HG03565 (cell line): ENCODE measurements at regions not wholly inside any gene's neighbourhood (a gene's known extent, or its start where the extent isn't known, plus 50 kb on each side); places are given as distances from the start of the nearest gene placed in this dataset.

Experiments used
- ATAC-seq: cut with Tn5 transposase; IDR thresholded peaks from one replicate; pipeline ENCODE4 v1.9.1; 2021; ENCODE audit warnings: mild to moderate bottlenecking, moderate library complexity; ENCODE audit not compliant: unreplicated experiment

DNA sequence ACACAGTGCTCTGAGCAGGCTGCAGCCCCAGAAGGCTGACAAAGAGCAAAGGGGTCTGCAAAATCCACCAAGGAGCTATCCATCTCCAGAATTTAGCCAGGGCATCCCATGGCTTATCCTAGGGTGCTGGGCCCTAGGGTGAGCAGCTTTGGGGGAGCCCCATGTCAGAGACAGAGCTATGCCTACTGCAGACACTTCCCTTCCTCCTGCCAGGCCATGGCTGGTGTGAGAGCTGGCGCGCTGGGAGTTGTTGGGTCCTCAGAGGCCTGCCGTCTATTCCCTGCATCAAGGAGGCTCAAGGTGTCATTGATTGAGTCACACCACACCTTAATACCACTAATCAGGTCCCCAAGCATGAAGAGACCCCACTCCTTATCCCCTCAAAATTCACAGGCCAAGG, 85.3 kb upstream of the TP53I11 start:
- ATAC-seq = no peak

DNA sequence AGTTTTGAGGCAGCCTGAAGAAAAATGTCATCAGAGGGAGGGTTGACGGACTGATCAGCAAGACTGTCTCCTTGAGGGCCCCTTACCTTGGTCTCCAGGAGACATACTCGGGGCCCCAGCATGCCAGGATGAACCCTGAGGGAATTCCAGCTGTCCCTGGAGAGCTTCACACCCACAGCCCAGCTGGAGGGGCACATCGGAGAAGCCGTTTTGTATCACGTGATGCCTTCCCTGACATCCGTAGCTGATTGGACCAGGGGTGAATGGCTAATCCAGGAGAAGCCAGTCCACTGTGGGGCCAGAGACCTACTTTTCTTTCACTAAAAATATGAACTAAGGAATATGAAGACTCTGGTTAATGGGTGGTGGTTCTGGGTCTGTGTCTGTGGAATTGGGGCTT, 86.0 kb upstream of the TP53I11 start:
- ATAC-seq = no peak

DNA sequence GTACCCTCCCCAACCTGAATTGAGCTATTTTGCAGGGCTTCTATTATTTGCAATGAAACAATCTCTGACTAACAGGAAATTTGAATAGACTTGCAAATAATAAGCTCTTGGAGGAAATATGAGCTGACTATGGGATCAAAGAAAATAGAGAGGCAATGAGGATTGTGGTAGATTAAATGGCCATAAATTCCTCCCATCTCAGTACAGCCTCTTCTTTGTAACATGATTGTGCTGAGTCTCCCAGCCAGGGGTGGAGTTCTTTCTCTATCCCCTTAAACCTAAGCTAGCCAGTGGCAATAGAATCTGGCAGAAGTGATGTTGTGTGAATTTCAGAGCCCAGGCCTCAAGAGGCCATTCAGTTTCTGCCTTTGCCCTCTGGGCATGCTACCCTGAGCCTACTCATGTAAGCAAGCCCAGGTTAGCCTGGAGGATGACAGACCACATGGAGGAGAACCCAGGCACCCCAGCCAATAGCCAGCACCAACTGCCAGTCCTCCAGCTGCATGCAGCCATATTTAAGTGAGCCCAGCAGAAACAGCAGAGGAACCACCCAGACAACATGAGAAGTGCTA, 86.8 kb upstream of the TP53I11 start:
- no peak for ATAC-seq

DNA sequence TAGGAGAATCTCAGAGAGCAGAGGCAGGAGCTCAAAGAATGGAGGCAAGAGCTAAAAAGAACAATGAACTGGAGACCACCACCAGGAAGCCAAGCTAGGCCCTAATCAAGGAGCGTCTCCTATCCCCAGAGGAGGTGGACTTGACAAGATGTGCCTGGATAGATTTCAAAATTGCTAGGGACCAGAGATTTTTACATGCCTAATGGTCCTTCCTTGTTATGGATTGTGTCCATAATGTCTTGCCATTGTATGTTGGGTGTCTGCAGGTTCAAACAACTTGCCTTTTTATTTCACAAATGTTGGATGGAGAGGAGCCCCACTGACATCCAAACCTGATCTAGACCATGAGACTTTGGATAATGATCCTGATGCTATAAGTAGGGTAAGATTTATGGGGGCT, 88.2 kb upstream of the TP53I11 start:
- ATAC-seq = no peak

- no peak for ATAC-seq
Measured at GRCh38 chr11:45041596-45041995, 90.9 kb upstream of the TP53I11 start.

GRCh38 chr11:45042560-45042959, 91.9 kb upstream of the TP53I11 start:
- no peak for ATAC-seq

GRCh38 chr11:45043755-45044475, 93.2 kb upstream of the TP53I11 start:
- no peak for ATAC-seq

- ATAC-seq = no peak
Measured at GRCh38 chr11:45045683-45046471, 95.2 kb upstream of the TP53I11 start.

GRCh38 chr11:45048313-45048841, 97.7 kb upstream of the TP53I11 start:
- no peak for ATAC-seq

- no peak for ATAC-seq
Measured at GRCh38 chr11:45048870-45049691, 97.4 kb upstream of the PRDM11 start.

GRCh38 chr11:45050111-45050510, 96.3 kb upstream of the PRDM11 start:
- no peak for ATAC-seq

DNA sequence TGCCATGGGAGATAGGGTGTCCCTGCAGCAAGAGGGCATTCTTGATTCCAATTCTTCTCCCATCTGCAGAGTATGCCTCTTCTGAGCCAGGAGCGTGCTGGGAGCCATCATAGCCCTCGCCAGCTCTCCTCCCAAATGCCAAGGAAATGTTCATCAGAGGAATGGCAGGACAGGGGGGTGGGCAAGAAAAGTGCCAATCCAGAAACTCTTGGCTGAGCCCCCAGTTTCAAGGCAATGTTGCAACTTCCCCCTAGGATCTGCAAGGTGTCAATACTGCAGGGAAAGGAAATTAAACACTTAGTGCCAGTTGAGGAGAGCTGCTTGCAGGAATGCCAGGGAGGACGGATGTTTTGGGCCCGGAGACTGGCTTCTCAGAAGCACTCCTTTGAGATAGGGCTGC, 94.8 kb upstream of the PRDM11 start:
- ATAC-seq = no peak

- no peak for ATAC-seq
Measured at GRCh38 chr11:45052361-45052760, 94.1 kb upstream of the PRDM11 start.

- ATAC-seq = no peak
Measured at GRCh38 chr11:45053736-45054446, 92.5 kb upstream of the PRDM11 start.

GRCh38 chr11:45054956-45055355, 91.5 kb upstream of the PRDM11 start:
- ATAC-seq = no peak

- ATAC-seq = no peak
Measured at GRCh38 chr11:45056529-45056928, 89.9 kb upstream of the PRDM11 start.

GRCh38 chr11:45057938-45058646, 88.3 kb upstream of the PRDM11 start:
- ATAC-seq = no peak

- no peak for ATAC-seq
Measured at GRCh38 chr11:45058647-45058950, 87.8 kb upstream of the PRDM11 start.

DNA sequence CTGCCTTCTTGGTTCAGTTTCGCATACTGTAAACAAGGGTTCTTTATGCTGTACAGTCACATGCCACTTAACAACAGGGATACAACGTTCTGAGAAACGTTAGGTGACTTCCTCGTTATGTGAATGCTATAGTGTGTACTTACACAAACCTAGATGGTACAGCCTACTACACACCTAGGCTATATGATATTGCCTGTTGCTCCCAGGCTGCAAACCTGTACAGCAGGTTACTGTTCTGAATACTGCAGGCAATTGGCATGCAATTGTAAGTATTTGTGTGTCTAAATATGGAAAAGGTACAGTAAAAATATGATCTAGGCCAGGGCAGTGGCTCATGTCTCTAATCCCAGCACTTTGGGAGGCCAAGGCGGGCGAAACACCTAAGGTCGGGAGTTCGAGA, 85.7 kb upstream of the PRDM11 start:
- no peak for ATAC-seq

DNA sequence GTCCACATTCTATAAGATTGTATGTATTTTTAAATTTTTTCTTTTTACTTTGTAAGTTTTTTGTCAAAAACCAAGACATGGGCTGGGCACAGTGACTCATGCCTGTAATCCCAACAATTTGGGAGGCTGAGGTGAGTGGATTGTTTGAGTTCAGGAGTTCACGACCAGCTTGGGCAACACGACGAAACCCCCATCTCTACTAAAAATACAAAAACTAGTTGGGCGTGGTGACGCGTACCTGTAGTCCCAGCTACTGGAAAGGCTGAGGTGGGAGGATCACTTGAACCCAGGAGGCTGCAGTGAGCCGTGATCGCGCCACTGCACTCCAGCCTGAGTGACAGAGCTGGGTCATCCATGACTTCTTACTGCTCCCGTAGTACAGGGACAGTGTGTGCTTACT, 84.8 kb upstream of the PRDM11 start:
- no peak for ATAC-seq
